H1 (cell line): ENCODE measurements at regions not wholly inside any gene's neighbourhood (a gene's known extent, or its start where the extent isn't known, plus 50 kb on each side); places are given as distances from the start of the nearest gene placed in this dataset.

ENCODE experiments used
- CBX8 ChIP-seq: fragments of 300-800, 300-1000 bp; sonication (generic); IDR thresholded peaks from 2 replicates; pipeline ENCODE4 v1.7.1; 2016; ENCODE audit warnings: low read depth, low read length, borderline replicate concordance
- TF ChIP-seq, protein P1 (sequence below): IDR thresholded peaks from 2 replicates; pipeline ENCODE4 v1.6.1; 2012; ENCODE audit warnings: inconsistent platforms

DNA sequence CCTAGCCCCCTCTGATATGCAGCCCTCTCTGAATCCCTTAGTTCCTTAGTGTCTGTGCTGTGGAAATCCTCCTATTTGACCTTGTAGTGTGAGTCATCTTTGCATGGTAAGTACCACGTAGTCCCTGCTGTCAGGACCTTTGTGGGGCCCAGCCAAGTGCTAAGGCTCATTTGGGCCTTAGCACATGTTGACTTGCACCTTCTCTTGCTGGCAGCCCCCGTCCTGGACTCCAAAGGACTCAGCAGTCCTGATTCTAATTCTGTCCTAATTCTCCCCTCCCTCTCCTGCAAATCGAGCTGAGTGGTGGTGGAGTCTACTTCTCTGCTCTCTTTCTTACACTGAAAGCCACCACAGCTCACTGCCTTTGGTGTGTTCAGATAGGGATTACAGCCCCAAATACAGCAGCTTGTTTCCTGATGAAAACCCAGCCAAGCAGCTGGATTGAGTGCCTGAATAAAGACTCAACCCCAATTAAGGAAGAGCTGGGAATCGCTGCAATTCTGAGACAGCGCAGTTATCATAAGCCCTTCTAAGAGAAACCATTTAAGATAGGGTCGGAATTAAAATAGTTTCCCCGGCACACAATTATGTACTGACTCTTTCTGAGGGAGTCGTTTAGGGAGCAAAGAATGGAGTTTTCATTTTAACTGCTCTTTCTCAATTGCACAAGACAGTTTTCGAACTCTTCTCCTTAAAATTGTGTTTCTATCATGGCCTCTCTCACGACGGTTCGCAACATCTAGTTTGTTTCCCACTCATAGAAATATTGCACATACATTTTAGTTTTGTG is 215.6 kb upstream of the TNP1 start (continued):
- TF ChIP-seq CBX8: no peak
- TF ChIP-seq, protein P1, sequence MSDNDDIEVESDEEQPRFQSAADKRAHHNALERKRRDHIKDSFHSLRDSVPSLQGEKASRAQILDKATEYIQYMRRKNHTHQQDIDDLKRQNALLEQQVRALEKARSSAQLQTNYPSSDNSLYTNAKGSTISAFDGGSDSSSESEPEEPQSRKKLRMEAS: no peak
